Natural killer cell (primary cell): ENCODE measurements at regions not wholly inside any gene's neighbourhood (a gene's known extent, or its start where the extent isn't known, plus 50 kb on each side); places are given as distances from the start of the nearest gene placed in this dataset.

Experiments
- ATAC-seq, 3 donors: fragments of 150-1000 bp in 2 of 3; fragments of 200-7000 bp in 1 of 3; cut with Tn5 transposase; 1 replicate in 1 of 3; 2 replicates in 2 of 3; pipeline ENCODE4 v1.10.0; 2021; ENCODE audit warnings: mild to moderate bottlenecking in 2 of 3, moderate library complexity in 2 of 3
- DNase-seq, 2 donors: peaks; one replicate each; pipeline versions ENCODE4 v3.0.0 to v3.0.0-alpha.2; 2013 to 2021; ENCODE audit warnings: mixed read lengths in 1 of 2
- H3K27ac ChIP-seq: one replicate; pipeline ENCODE4 v1.5.1; 2013; ENCODE audit warnings: mild to moderate bottlenecking, low read length
- H3K27me3 ChIP-seq: one replicate; pipeline ENCODE4 v1.6.1; 2013; ENCODE audit warnings: low read length; ENCODE audit not compliant: control insufficient read depth, insufficient read depth
- H3K36me3 ChIP-seq: one replicate; pipeline ENCODE4 v1.6.1; 2013; ENCODE audit warnings: low read length; ENCODE audit not compliant: control insufficient read depth, insufficient read depth
- H3K4me1 ChIP-seq: one replicate; pipeline ENCODE4 v1.6.1; 2013; ENCODE audit warnings: low read length; ENCODE audit not compliant: control insufficient read depth, insufficient read depth
- H3K4me3 ChIP-seq: one replicate; pipeline ENCODE4 v1.5.1; 2013; ENCODE audit warnings: low read length
- H3K9me3 ChIP-seq: one replicate; pipeline ENCODE4 v1.6.1; 2013; ENCODE audit warnings: low read length; ENCODE audit not compliant: control insufficient read depth, insufficient read depth
- H3K27ac Mint-ChIP-seq, 2 donors: one replicate each; pipeline ENCODE4 v1.8.0; 2022; ENCODE audit warnings: mild to moderate bottlenecking in 2 of 2, mixed read lengths in 2 of 2, moderate library complexity in 1 of 2
- H3K27me3 Mint-ChIP-seq, 2 donors: one replicate each; pipeline ENCODE4 v1.8.0; 2022; ENCODE audit warnings: low read depth in 2 of 2, mixed read lengths in 2 of 2
- H3K36me3 Mint-ChIP-seq: one replicate; pipeline ENCODE4 v1.8.0; 2022; ENCODE audit warnings: mixed read lengths
- H3K4me1 Mint-ChIP-seq, 2 donors: one replicate each; pipeline ENCODE4 v1.8.0; 2022; ENCODE audit warnings: mixed read lengths in 2 of 2
- H3K4me3 Mint-ChIP-seq: one replicate; pipeline ENCODE4 v1.8.0; 2022; ENCODE audit warnings: mild to moderate bottlenecking, moderate library complexity, mixed read lengths
- H3K9me3 Mint-ChIP-seq, 2 donors: one replicate each; pipeline ENCODE4 v1.8.0; 2022; ENCODE audit warnings: mixed read lengths in 2 of 2
- WGBS: methylation state at CpG from one replicate; pipeline ENCODE4 v1.1.7; 2013; ENCODE audit warnings: missing lambda C conversion rate; ENCODE audit not compliant: insufficient coverage; 5-methylcytosine and 5-hydroxymethylcytosine counted together
- intact Hi-C: fragments of 100-400 bp; cut with micrococcal nuclease; formaldehyde crosslinking; loops from one replicate; pipeline ENCODE4 v1.14.2; 2022
- TF ChIP-seq, protein P1 (sequence below): fragments of 200-600 bp; IDR thresholded peaks from one replicate; pipeline ENCODE4 v1.8.0; 2022; ENCODE audit warnings: antibody characterized with exemption

DNA sequence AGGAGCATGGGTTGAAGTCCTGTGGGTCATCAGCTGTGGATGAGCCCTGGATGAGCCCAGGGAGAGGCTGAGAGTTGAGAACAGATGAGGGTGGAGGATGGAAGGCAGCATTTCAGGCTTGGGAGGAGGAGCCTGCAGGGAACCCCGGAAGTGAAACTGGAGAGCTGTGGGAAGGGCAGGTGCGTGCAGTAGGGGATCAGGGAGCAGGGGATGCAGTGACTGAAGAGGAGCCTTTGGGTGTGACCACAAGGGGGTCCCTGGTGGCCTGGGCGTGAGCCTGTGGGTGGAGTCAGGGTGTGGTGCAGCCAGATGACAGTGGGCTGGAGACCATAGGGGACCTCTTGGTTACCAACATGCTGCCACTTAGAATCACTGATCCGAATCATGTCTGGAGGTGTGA is 115.5 kb downstream of the PAPOLA start:
- Mint-ChIP-seq H3K4me3 (no peak overlapping the region), H3K4me1 (no peaks in the 10 kb centered on the region), H3K36me3 (no peaks in the 10 kb centered on the region), H3K9me3 (no peaks in the 10 kb centered on the region), H3K27me3 (peaks cover 6 to 15% of the 10 kb centered on the region in 2 donors), H3K27ac (no peak overlapping the region)
- no peak overlapping the region for H3K4me3 ChIP-seq
- TF ChIP-seq, protein P1, sequence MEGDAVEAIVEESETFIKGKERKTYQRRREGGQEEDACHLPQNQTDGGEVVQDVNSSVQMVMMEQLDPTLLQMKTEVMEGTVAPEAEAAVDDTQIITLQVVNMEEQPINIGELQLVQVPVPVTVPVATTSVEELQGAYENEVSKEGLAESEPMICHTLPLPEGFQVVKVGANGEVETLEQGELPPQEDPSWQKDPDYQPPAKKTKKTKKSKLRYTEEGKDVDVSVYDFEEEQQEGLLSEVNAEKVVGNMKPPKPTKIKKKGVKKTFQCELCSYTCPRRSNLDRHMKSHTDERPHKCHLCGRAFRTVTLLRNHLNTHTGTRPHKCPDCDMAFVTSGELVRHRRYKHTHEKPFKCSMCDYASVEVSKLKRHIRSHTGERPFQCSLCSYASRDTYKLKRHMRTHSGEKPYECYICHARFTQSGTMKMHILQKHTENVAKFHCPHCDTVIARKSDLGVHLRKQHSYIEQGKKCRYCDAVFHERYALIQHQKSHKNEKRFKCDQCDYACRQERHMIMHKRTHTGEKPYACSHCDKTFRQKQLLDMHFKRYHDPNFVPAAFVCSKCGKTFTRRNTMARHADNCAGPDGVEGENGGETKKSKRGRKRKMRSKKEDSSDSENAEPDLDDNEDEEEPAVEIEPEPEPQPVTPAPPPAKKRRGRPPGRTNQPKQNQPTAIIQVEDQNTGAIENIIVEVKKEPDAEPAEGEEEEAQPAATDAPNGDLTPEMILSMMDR = no peak
- H3K9me3 ChIP-seq = no peaks in the 10 kb centered on the region
- DNase-seq (no peak), ATAC-seq (no peak)
- H3K36me3 ChIP-seq = no peaks in the 10 kb centered on the region
- intact Hi-C loops = no loop called here
- no peak overlapping the region for H3K27ac ChIP-seq
- no peaks in the 10 kb centered on the region for H3K4me1 ChIP-seq
- no peaks in the 10 kb centered on the region for H3K27me3 ChIP-seq
- WGBS = 81% methylated on average over 4 of the region's 4 CpGs

DNA sequence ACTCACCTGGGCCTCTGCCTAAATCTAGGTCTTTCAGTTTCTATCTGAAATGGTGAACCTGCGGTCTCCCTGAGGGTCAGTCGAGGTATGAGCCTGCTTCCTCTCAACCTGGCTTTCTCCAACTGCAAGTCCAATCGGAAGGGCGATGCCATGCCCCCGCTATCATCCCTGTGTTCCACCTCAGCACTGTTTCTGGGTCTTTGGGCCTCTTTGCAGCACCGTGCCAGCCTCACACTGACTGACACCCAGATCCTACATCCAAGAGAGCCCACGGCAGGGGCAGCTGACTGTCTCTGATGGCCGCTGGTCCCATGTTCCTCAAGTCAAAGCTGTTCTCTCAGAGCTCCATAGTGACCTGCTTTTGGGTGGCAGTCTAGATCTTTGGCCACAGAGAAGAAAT is 120.7 kb downstream of the PAPOLA start:
- Histone ChIP-seq H3K36me3 (no peaks in the 10 kb centered on the region), H3K4me1 (no peaks in the 10 kb centered on the region), H3K27ac (no peak overlapping the region), H3K9me3 (no peaks in the 10 kb centered on the region), H3K27me3 (no peaks in the 10 kb centered on the region), H3K4me3 (no peak overlapping the region)
- H3K4me3 Mint-ChIP-seq = no peak overlapping the region
- H3K36me3 Mint-ChIP-seq = no peaks in the 10 kb centered on the region
- TF ChIP-seq, protein P1 = no peak
- WGBS = 87% methylated on average over 8 of the region's 8 CpGs
- peaks cover 0 to 5% of the 10 kb centered on the region in 2 donors for H3K27me3 Mint-ChIP-seq
- H3K27ac Mint-ChIP-seq = no peak overlapping the region
- DNase-seq (no peak), ATAC-seq (no peak)
- intact Hi-C loops = no loop called here
- H3K9me3 Mint-ChIP-seq = no peaks in the 10 kb centered on the region
- H3K4me1 Mint-ChIP-seq = no peaks in the 10 kb centered on the region

DNA sequence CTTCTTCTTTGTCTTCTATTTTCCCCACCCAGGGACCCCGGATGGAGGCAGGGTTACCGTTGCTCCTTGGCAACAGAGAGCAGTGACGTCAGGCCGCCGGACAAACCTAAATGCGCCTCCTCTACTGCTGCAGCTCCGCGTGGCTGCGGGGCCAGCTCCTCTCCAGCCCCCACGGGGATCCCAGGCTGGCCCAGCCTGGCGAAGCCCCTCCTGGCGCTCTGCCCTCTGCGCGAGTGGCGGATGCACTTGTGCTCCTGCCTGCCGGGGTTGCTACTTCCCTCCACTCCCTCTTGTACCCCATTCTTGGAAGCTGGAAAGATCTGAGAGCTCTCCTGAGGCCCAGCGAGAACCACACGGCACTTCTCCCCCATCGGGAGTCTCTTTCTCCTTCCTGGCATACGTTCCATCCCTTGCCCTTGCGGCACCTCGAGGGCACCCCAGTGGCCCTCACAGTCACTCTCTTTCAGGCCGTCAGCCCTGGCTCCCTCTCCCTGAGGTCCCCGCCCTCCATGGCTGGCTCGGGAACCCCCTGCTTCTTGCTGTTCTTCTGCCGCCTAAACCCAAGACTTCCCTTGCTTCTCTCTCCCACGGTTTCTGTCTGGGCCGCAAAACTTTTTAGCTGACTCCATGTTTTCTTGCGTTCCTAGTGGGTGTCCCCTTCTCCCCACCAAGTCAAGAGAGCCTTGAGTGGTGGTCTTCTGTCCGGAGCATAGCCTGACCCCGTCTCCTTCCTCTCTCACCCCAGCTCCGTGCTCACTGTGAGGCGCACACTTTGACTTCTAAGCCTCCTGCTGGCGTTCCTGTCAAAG is 121.7 kb downstream of the PAPOLA start:
- no peak overlapping the region for H3K27ac ChIP-seq
- H3K4me1 ChIP-seq = no peaks in the 10 kb centered on the region
- H3K9me3 ChIP-seq = no peaks in the 10 kb centered on the region
- no peaks in the 10 kb centered on the region for H3K36me3 ChIP-seq
- no peak for DNase-seq
- no peak overlapping the region for H3K4me3 ChIP-seq
- Mint-ChIP-seq H3K27ac (no peak overlapping the region), H3K27me3 (peaks cover 0 to 5% of the 10 kb centered on the region in 2 donors), H3K9me3 (no peaks in the 10 kb centered on the region), H3K36me3 (no peaks in the 10 kb centered on the region), H3K4me3 (no peak overlapping the region), H3K4me1 (no peaks in the 10 kb centered on the region)
- no peak for ATAC-seq
- 87% methylated on average over 34 of the region's 34 CpGs for WGBS
- intact Hi-C loops = no loop called here
- no peaks in the 10 kb centered on the region for H3K27me3 ChIP-seq
- TF ChIP-seq, protein P1 = no peak
